ENCODE measurements at regions not wholly inside any gene's neighbourhood (a gene's known extent, or its start where the extent isn't known, plus 50 kb on each side); places are given as distances from the start of the nearest gene placed in this dataset.

DNA sequence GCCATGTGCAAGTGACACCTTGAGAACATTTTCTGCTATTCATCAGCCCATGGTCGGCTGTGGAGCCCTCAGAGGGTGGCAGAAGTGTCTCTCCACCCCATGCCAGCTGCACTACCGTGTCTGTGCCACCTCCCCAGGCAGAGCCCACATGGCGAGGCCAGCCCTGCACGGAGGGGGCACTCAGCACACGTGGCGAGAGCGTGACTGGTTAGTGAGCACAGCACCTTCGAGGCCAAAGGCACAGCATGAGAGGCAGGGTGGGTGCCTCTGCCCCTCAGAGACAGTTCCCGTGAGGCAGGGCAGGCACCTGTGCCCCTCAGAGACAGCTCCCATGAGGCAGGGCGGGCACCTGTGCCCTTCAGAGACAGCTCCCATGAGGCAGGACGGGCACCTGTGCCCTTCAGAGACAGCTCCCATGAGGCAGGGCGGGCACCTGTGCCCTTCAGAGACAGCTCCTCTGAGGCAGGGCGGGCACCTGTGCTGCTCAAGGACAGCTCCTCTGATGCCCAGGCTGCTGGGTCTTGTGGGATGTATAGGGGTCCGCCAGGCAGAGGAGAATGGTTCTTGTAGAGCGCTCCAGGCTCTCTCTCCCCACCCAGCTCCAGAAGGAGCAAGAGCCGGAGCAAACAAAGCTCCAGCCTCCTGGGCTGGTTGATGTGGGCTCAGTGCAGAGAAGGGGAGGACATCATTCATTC, 179.8 kb upstream of the PPP1R26 start:
- no peak overlapping the region for H3K27ac Mint-ChIP-seq
- CTCF ChIA-PET: no interaction called here

GRCh38 chr9:135300346-135301141, 179.0 kb upstream of the PPP1R26 start:
- Histone ChIP-seq H3K4me3 (ENCODE audit: control extremely low read depth in 1 of 5, extremely low read depth in 1 of 5, insufficient read depth in 1 of 5, low read depth in 2 of 5, low read length in 4 of 5) (no peak overlapping the region), H3K27ac (ENCODE audit: low read length in 2 of 2) (no peak overlapping the region), H3K9me3 (ENCODE audit: control extremely low read depth in 1 of 3, control insufficient read depth in 2 of 3, insufficient read depth in 1 of 3, low read length in 2 of 3) (no peaks in the 10 kb centered on the region), H3K9ac (ENCODE audit: low read length) (no peak overlapping the region), H3K36me3 (replicated peaks in 1 of 2; ENCODE audit: control extremely low read depth in 1 of 2, control insufficient read depth in 1 of 2, extremely low read depth in 1 of 2, insufficient read depth in 2 of 2, low read length in 1 of 2) (no peaks in the 10 kb centered on the region), H3K4me1 (ENCODE audit: control insufficient read depth in 2 of 2, insufficient read depth in 2 of 2, low read length in 2 of 2) (no peaks in the 10 kb centered on the region), H3K27me3 (replicated peaks in 1 of 4; ENCODE audit: control extremely low read depth in 1 of 4, control insufficient read depth in 3 of 4, insufficient read depth in 4 of 4, low read length in 3 of 4) (no peaks in the 10 kb centered on the region), H3K79me2 (ENCODE audit: control insufficient read depth, insufficient read depth, low read length) (no peaks in the 10 kb centered on the region), H3K4me2 (replicated peaks; ENCODE audit: low read depth, low read length, poor library complexity, severe bottlenecking) (no peak overlapping the region), H2AFZ (ENCODE audit: insufficient read depth, low read depth, low read length, poor library complexity, severe bottlenecking) (no peak overlapping the region), H4K20me1 (ENCODE audit: control insufficient read depth, insufficient read depth, low read length, poor library complexity, severe bottlenecking) (no peaks in the 10 kb centered on the region)
- H3K27ac Mint-ChIP-seq: no peak overlapping the region
- H3K4me3 Mint-ChIP-seq: no peak overlapping the region
- intact Hi-C loops (cut with micrococcal nuclease): no loop called here
- 72% methylated on average over 17 of the region's 21 CpGs for WGBS (ENCODE audit: insufficient coverage)
- POLR2A ChIA-PET: no interaction called here
- DNase-seq: no peak
- TF ChIP-seq EZH2 (IDR thresholded peaks at IDR 0.05; ENCODE audit: borderline replicate concordance, insufficient read depth, low read depth, low read length, poor library complexity, severe bottlenecking): no peak
- TF ChIP-seq, protein P1, sequence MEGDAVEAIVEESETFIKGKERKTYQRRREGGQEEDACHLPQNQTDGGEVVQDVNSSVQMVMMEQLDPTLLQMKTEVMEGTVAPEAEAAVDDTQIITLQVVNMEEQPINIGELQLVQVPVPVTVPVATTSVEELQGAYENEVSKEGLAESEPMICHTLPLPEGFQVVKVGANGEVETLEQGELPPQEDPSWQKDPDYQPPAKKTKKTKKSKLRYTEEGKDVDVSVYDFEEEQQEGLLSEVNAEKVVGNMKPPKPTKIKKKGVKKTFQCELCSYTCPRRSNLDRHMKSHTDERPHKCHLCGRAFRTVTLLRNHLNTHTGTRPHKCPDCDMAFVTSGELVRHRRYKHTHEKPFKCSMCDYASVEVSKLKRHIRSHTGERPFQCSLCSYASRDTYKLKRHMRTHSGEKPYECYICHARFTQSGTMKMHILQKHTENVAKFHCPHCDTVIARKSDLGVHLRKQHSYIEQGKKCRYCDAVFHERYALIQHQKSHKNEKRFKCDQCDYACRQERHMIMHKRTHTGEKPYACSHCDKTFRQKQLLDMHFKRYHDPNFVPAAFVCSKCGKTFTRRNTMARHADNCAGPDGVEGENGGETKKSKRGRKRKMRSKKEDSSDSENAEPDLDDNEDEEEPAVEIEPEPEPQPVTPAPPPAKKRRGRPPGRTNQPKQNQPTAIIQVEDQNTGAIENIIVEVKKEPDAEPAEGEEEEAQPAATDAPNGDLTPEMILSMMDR (IDR thresholded peaks at IDR 0.05): no peak
- CTCF ChIA-PET: no interaction called here
- H3K27me3 Mint-ChIP-seq: peaks cover 18% of the 10 kb centered on the region
- no peaks in the 10 kb centered on the region for H3K4me1 Mint-ChIP-seq
- no peak for ATAC-seq (ENCODE audit: low read depth)
- H3K9me3 Mint-ChIP-seq (ENCODE audit: insufficient read depth): no peaks in the 10 kb centered on the region

More for the DNA sequence above, 179.8 kb upstream of the PPP1R26 start:
- Histone ChIP-seq H3K36me3 (replicated peaks in 1 of 2; ENCODE audit: control extremely low read depth in 1 of 2, control insufficient read depth in 1 of 2, extremely low read depth in 1 of 2, insufficient read depth in 2 of 2, low read length in 1 of 2) (no peaks in the 10 kb centered on the region), H4K20me1 (ENCODE audit: control insufficient read depth, insufficient read depth, low read length, poor library complexity, severe bottlenecking) (no peaks in the 10 kb centered on the region), H3K4me3 (ENCODE audit: control extremely low read depth in 1 of 5, extremely low read depth in 1 of 5, insufficient read depth in 1 of 5, low read depth in 2 of 5, low read length in 4 of 5) (no peak overlapping the region), H3K27me3 (replicated peaks in 1 of 4; ENCODE audit: control extremely low read depth in 1 of 4, control insufficient read depth in 3 of 4, insufficient read depth in 4 of 4, low read length in 3 of 4) (no peaks in the 10 kb centered on the region), H3K27ac (ENCODE audit: low read length in 2 of 2) (no peak overlapping the region), H3K9me3 (ENCODE audit: control extremely low read depth in 1 of 3, control insufficient read depth in 2 of 3, insufficient read depth in 1 of 3, low read length in 2 of 3) (no peaks in the 10 kb centered on the region), H2AFZ (ENCODE audit: insufficient read depth, low read depth, low read length, poor library complexity, severe bottlenecking) (no peak overlapping the region), H3K9ac (ENCODE audit: low read length) (no peak overlapping the region), H3K4me2 (replicated peaks; ENCODE audit: low read depth, low read length, poor library complexity, severe bottlenecking) (no peak overlapping the region), H3K4me1 (ENCODE audit: control insufficient read depth in 2 of 2, insufficient read depth in 2 of 2, low read length in 2 of 2) (no peaks in the 10 kb centered on the region), H3K79me2 (ENCODE audit: control insufficient read depth, insufficient read depth, low read length) (no peaks in the 10 kb centered on the region)
- DNase-seq: no peak
- Mint-ChIP-seq H3K4me3 (no peak overlapping the region), H3K27me3 (peaks cover 18% of the 10 kb centered on the region), H3K9me3 (ENCODE audit: insufficient read depth) (no peaks in the 10 kb centered on the region), H3K4me1 (no peaks in the 10 kb centered on the region)
- no peak for TF ChIP-seq EZH2 (IDR thresholded peaks at IDR 0.05; ENCODE audit: borderline replicate concordance, insufficient read depth, low read depth, low read length, poor library complexity, severe bottlenecking)
- TF ChIP-seq, protein P1 (IDR thresholded peaks at IDR 0.05): no peak
- POLR2A ChIA-PET: no interaction called here
- no peak for ATAC-seq (ENCODE audit: low read depth)
- intact Hi-C loops (cut with micrococcal nuclease): no loop called here
- WGBS (ENCODE audit: insufficient coverage): 80% methylated on average over 13 of the region's 16 CpGs
